COR-L47 (cell line): ENCODE measurements at regions not wholly inside any gene's neighbourhood (a gene's known extent, or its start where the extent isn't known, plus 50 kb on each side); places are given as distances from the start of the nearest gene placed in this dataset.

Experiments
- DNase-seq: peaks from one replicate; lab custom pipeline; 2025; lab: John Stamatoyannopoulos, UW

- no peak for DNase-seq
These were observed 168.4 kb upstream of the NHS start for GRCh38 chrX:17206584-17206983.

GRCh38 chrX:17214962-17215361 is 160.0 kb upstream of the NHS start:
- DNase-seq = no peak

- DNase-seq = no peak
These were observed 148.3 kb upstream of the NHS start for GRCh38 chrX:17226736-17227135.

GRCh38 chrX:17237146-17237545 is 137.9 kb upstream of the NHS start:
- no peak for DNase-seq

- peak; percentile 73 for DNase-seq
These were observed 132.5 kb upstream of the NHS start for GRCh38 chrX:17242470-17242869.

- DNase-seq = no peak
These were observed 127.9 kb upstream of the NHS start for GRCh38 chrX:17247144-17247543.

- no peak for DNase-seq
These were observed 112.9 kb upstream of the NHS start for GRCh38 chrX:17262123-17262522.

- no peak for DNase-seq
These were observed 108.9 kb upstream of the NHS start for GRCh38 chrX:17266136-17266535.

GRCh38 chrX:17278961-17279360 is 96.0 kb upstream of the NHS start:
- no peak for DNase-seq

GRCh38 chrX:17285983-17286382 is 89.0 kb upstream of the NHS start:
- DNase-seq = no peak

GRCh38 chrX:17291171-17291900 is 83.7 kb upstream of the NHS start:
- no peak for DNase-seq

- no peak for DNase-seq
These were observed 82.9 kb upstream of the NHS start for GRCh38 chrX:17292111-17292527.

GRCh38 chrX:17294561-17294960 is 80.4 kb upstream of the NHS start:
- no peak for DNase-seq

GRCh38 chrX:17295791-17296190 is 79.2 kb upstream of the NHS start:
- no peak for DNase-seq

GRCh38 chrX:17298564-17298963 is 76.4 kb upstream of the NHS start:
- no peak for DNase-seq

- no peak for DNase-seq
These were observed 75.8 kb upstream of the NHS start for GRCh38 chrX:17299206-17299605.

GRCh38 chrX:17323397-17323796 is 51.6 kb upstream of the NHS start:
- DNase-seq = no peak
